ENCODE measurements at regions not wholly inside any gene's neighbourhood (a gene's known extent, or its start where the extent isn't known, plus 50 kb on each side); places are given as distances from the start of the nearest gene placed in this dataset.

DNA sequence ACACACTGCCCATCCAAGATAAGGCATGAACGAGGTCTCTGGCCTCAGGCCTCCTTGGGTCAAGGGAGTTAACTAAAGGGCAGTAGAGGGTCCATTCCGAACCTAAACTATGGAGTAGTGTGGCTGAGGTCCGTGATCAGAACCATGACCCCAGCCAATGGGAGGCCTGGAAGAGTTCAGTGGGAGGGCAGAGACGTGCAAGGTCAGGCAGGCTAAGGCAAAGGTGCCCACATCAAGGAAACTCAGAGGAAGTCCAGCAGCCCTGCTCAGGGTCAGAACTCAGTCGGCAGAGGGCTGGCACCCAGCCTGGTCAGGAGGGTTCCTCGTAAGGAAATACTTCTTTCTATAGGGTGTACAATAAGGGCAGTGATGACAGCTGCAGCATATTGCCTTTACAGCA lies 152.2 kb downstream of the SOD2 start:
- no peak overlapping the region for H2BK15ac ChIP-seq (ENCODE audit: low read depth, low read length)
- no peak overlapping the region for H3K27ac Mint-ChIP-seq
- peaks cover 10 to 17% of the 10 kb centered on the region in 2 experiments for H3K4me1 Mint-ChIP-seq
- no peaks in the 10 kb centered on the region for H3K4me1 ChIP-seq (ENCODE audit: insufficient read depth, low read length)
- H3K27me3 ChIP-seq (ENCODE audit: insufficient read depth, low read length): no peaks in the 10 kb centered on the region
- no peak overlapping the region for H3K9ac ChIP-seq (ENCODE audit: extremely low read depth, insufficient read length, low read length)
- H3K18ac ChIP-seq (ENCODE audit: insufficient read length, low read depth, low read length): no peak overlapping the region
- no peak overlapping the region for H2AFZ ChIP-seq (ENCODE audit: low read length)
- no peak overlapping the region for H3K4me3 Mint-ChIP-seq
- no peaks in the 10 kb centered on the region for H3K9me3 ChIP-seq (ENCODE audit: control insufficient read depth, low read depth, low read length)
- WGBS (ENCODE audit: extremely low coverage, insufficient read length, low lambda C conversion rate): no CpG with 5 or more reads among the region's 6 CpGs
- no peaks in the 10 kb centered on the region for H3K23me2 ChIP-seq (ENCODE audit: insufficient read length, low read depth, low read length, poor library complexity, severe bottlenecking)
- no peak overlapping the region for H4K5ac ChIP-seq (ENCODE audit: insufficient read length, low read depth, low read length)
- no peak overlapping the region for H3K4me2 ChIP-seq (ENCODE audit: insufficient read depth, insufficient read length, low read length)
- TF ChIP-seq, protein P1, sequence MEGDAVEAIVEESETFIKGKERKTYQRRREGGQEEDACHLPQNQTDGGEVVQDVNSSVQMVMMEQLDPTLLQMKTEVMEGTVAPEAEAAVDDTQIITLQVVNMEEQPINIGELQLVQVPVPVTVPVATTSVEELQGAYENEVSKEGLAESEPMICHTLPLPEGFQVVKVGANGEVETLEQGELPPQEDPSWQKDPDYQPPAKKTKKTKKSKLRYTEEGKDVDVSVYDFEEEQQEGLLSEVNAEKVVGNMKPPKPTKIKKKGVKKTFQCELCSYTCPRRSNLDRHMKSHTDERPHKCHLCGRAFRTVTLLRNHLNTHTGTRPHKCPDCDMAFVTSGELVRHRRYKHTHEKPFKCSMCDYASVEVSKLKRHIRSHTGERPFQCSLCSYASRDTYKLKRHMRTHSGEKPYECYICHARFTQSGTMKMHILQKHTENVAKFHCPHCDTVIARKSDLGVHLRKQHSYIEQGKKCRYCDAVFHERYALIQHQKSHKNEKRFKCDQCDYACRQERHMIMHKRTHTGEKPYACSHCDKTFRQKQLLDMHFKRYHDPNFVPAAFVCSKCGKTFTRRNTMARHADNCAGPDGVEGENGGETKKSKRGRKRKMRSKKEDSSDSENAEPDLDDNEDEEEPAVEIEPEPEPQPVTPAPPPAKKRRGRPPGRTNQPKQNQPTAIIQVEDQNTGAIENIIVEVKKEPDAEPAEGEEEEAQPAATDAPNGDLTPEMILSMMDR (conservative IDR thresholded peaks at IDR 0.05): no peak
- H2BK120ac ChIP-seq (ENCODE audit: low read depth, low read length, poor library complexity, severe bottlenecking): no peak overlapping the region
- no peak overlapping the region for H4K91ac ChIP-seq (ENCODE audit: insufficient read length, low read depth, low read length)
- H3T11ph ChIP-seq (ENCODE audit: low read length): no peak overlapping the region
- no peak overlapping the region for H2AK5ac ChIP-seq (ENCODE audit: insufficient read length, low read length)
- no peak overlapping the region for H3K27ac ChIP-seq (ENCODE audit: insufficient read length, low read depth, low read length)
- H3K36me3 Mint-ChIP-seq (ENCODE audit: insufficient read depth in 1 of 3, low read depth in 3 of 3): no peaks in the 10 kb centered on the region
- H3K14ac ChIP-seq (ENCODE audit: insufficient read depth, low read length): no peak overlapping the region
- peaks cover 3 to 11% of the 10 kb centered on the region in 2 experiments; a peak in 3 of 5 replicates for H3K9me3 Mint-ChIP-seq
- peaks cover 48% of the 10 kb centered on the region for H3K27me3 Mint-ChIP-seq (ENCODE audit: low read depth)
- H3K79me2 ChIP-seq (ENCODE audit: insufficient read depth, low read length): no peaks in the 10 kb centered on the region
- no peak overlapping the region for H3K23ac ChIP-seq (ENCODE audit: insufficient read length, low read depth, low read length)
- no peaks in the 10 kb centered on the region for H4K20me1 ChIP-seq (ENCODE audit: control insufficient read depth, insufficient read depth, insufficient read length)
- H3K56ac ChIP-seq (ENCODE audit: insufficient read length, low read depth, low read length): no peak overlapping the region
- no peak overlapping the region for H2BK20ac ChIP-seq (ENCODE audit: low read depth, low read length, poor library complexity, severe bottlenecking)
- H2BK12ac ChIP-seq (ENCODE audit: insufficient read length, low read depth, low read length): no peak overlapping the region
- H4K8ac ChIP-seq (replicated peaks; ENCODE audit: insufficient read length, low read depth, low read length): no peak overlapping the region
- H3K4ac ChIP-seq (ENCODE audit: low read depth, low read length): no peak overlapping the region
- no peak for DNase-seq
- no peak overlapping the region for H2BK5ac ChIP-seq (ENCODE audit: insufficient read length, low read length)
- H3K79me1 ChIP-seq (ENCODE audit: insufficient read depth, low read depth, low read length, poor library complexity, severe bottlenecking): no peaks in the 10 kb centered on the region

All from H9 (cell line).